ENCODE measurements at regions not wholly inside any gene's neighbourhood (a gene's known extent, or its start where the extent isn't known, plus 50 kb on each side); places are given as distances from the start of the nearest gene placed in this dataset.
A peak's percentile ranks its signal among the peaks of the same experiment; 100 is the strongest.

- no peak overlapping the region for H3K27ac ChIP-seq
- no peaks in the 10 kb centered on the region for H3K27me3 ChIP-seq
- no peaks in the 10 kb centered on the region for H3K9me3 ChIP-seq
- H3K4me3 ChIP-seq: no peak overlapping the region
- TF ChIP-seq CTCF (IDR thresholded peaks at IDR 0.05): no peak
- no peak for TF ChIP-seq POLR2A (IDR thresholded peaks at IDR 0.05)
- H3K4me1 ChIP-seq: no peaks in the 10 kb centered on the region
- DNase-seq (no peak), ATAC-seq (no peak)
- no peaks in the 10 kb centered on the region for H3K36me3 ChIP-seq
- WGBS (ENCODE audit: insufficient coverage, low coverage, low lambda C conversion rate, missing lambda C conversion rate): 67% methylated on average over 3 of the region's 3 CpGs
- intact Hi-C loops (cut with DNase I): no loop called here
Observed at GRCh38 chr9:96125624-96126023, 176.4 kb downstream of the HSD17B3 start.

- ATAC-seq (no peak), DNase-seq (no peak)
- intact Hi-C loops (cut with DNase I): no loop called here
- H3K36me3 ChIP-seq: no peaks in the 10 kb centered on the region
- no peaks in the 10 kb centered on the region for H3K9me3 ChIP-seq
- H3K27ac ChIP-seq: no peak overlapping the region
- 48% methylated on average over 1 of the region's 3 CpGs for WGBS (ENCODE audit: insufficient coverage, low coverage, low lambda C conversion rate, missing lambda C conversion rate)
- no peaks in the 10 kb centered on the region for H3K4me1 ChIP-seq
- H3K27me3 ChIP-seq: no peaks in the 10 kb centered on the region
- H3K4me3 ChIP-seq: no peak overlapping the region
- no peak for TF ChIP-seq CTCF (IDR thresholded peaks at IDR 0.05)
Observed at GRCh38 chr9:96122751-96123150, 179.2 kb downstream of the HSD17B3 start.

- Histone ChIP-seq H3K4me3 (no peak overlapping the region), H3K4me1 (no peaks in the 10 kb centered on the region), H3K9me3 (no peaks in the 10 kb centered on the region), H3K36me3 (no peaks in the 10 kb centered on the region), H3K27ac (no peak overlapping the region), H3K27me3 (no peaks in the 10 kb centered on the region)
- intact Hi-C loops (cut with DNase I): no loop called here
- ATAC-seq (no peak), DNase-seq (no peak)
- TF ChIP-seq CTCF (IDR thresholded peaks at IDR 0.05) (no peak), POLR2A (IDR thresholded peaks at IDR 0.05) (no peak)
- WGBS (ENCODE audit: insufficient coverage, low coverage, low lambda C conversion rate, missing lambda C conversion rate): 59% methylated on average over 3 of the region's 6 CpGs
Observed at GRCh38 chr9:96122282-96122681, 179.7 kb downstream of the HSD17B3 start.

- ATAC-seq (no peak), DNase-seq (no peak)
- intact Hi-C loops (cut with DNase I): no loop called here
- H3K9me3 ChIP-seq: no peaks in the 10 kb centered on the region
- no peaks in the 10 kb centered on the region for H3K27me3 ChIP-seq
- no peaks in the 10 kb centered on the region for H3K36me3 ChIP-seq
- 23% methylated on average over 2 of the region's 2 CpGs for WGBS (ENCODE audit: insufficient coverage, low coverage, low lambda C conversion rate, missing lambda C conversion rate)
- H3K27ac ChIP-seq: no peak overlapping the region
- no peak overlapping the region for H3K4me3 ChIP-seq
- no peak for TF ChIP-seq POLR2A (IDR thresholded peaks at IDR 0.05)
- TF ChIP-seq CTCF (IDR thresholded peaks at IDR 0.05): no peak
- H3K4me1 ChIP-seq: no peaks in the 10 kb centered on the region
Observed at GRCh38 chr9:96121136-96121535, 180.8 kb downstream of the HSD17B3 start.

- no peak overlapping the region for H3K4me3 ChIP-seq
- no peak for DNase-seq
- intact Hi-C loops (cut with DNase I): no loop called here
- WGBS (ENCODE audit: insufficient coverage, low coverage, low lambda C conversion rate, missing lambda C conversion rate): 69% methylated on average over 6 of the region's 6 CpGs
- no peaks in the 10 kb centered on the region for H3K36me3 ChIP-seq
- no peaks in the 10 kb centered on the region for H3K9me3 ChIP-seq
- TF ChIP-seq POLR2A (IDR thresholded peaks at IDR 0.05) (no peak), CTCF (IDR thresholded peaks at IDR 0.05) (no peak)
- peak in 1 of 4 donors; percentile 25 for ATAC-seq
- no peak overlapping the region for H3K27ac ChIP-seq
- H3K4me1 ChIP-seq: no peaks in the 10 kb centered on the region
- H3K27me3 ChIP-seq: no peaks in the 10 kb centered on the region
Observed at GRCh38 chr9:96117398-96118080, 184.4 kb downstream of the HSD17B3 start.

Data from right lobe of liver (tissue), 6 donors.